ENCODE measurements at regions not wholly inside any gene's neighbourhood (a gene's known extent, or its start where the extent isn't known, plus 50 kb on each side); places are given as distances from the start of the nearest gene placed in this dataset.

- TF ChIP-seq CTCF (IDR thresholded peaks at IDR 0.05): no peak
- no peak for TF ChIP-seq POLR2A (IDR thresholded peaks at IDR 0.05)
These were observed 199.2 kb upstream of the POU2AF2 start for GRCh38 chr11:111046291-111046690.

Measured in testis (tissue), 2 donors.